K562 (cell line): ENCODE measurements at regions not wholly inside any gene's neighbourhood (a gene's known extent, or its start where the extent isn't known, plus 50 kb on each side); places are given as distances from the start of the nearest gene placed in this dataset.
"Not testable (repeated sequence)": the region's sequence is repeated elsewhere in the genome, so short reads cannot be mapped to it uniquely, and the experiment has no call there.

Experiments
- MED1 ChIP-seq: sonication (generic); formaldehyde crosslinking; IDR thresholded peaks from 2 replicates; pipeline ENCODE4 v1.8.1; 2023; ENCODE audit warnings: missing genetic modification reagents, borderline replicate concordance
- POLR2A ChIP-seq: fragments of 450-650 bp; conservative IDR thresholded peaks from 2 replicates; pipeline ENCODE4 v1.6.1; 2016
- SMARCC2 ChIP-seq: fragments of 450-650 bp; IDR thresholded peaks from 2 replicates; pipeline ENCODE4 v1.6.1; 2017; ENCODE audit warnings: antibody characterized with exemption, moderate library complexity, mild to moderate bottlenecking, low read depth
- ZBTB7A ChIP-seq: IDR thresholded peaks from 2 replicates; pipeline ENCODE4 v1.6.1; 2011; ENCODE audit warnings: low read depth, mild to moderate bottlenecking, low read length, moderate library complexity, borderline replicate concordance; ENCODE audit not compliant: control insufficient read depth
- ZNF79 ChIP-seq: fragments of 250-450 bp; sonication (Bioruptor Pico); IDR thresholded peaks from 2 replicates; pipeline ENCODE4 v1.4.0; 2020; ENCODE audit warnings: low read depth, mild to moderate bottlenecking, moderate library complexity
- TF ChIP-seq, protein P1 (sequence below), 3 experiments: IDR thresholded peaks in 2 of 3; conservative IDR thresholded peaks in 1 of 3; 2 replicates each; pipeline ENCODE4 v1.5.1; 2011 to 2012; ENCODE audit warnings: low read length in 3 of 3, mild to moderate bottlenecking in 3 of 3, control low read depth in 2 of 3, improper control_type of control experiment in 1 of 3, inconsistent platforms in 1 of 3, low read depth in 1 of 3, mixed read lengths in 1 of 3, moderate library complexity in 1 of 3; ENCODE audit not compliant: insufficient read depth in 2 of 3
- TF ChIP-seq, protein P2 (sequence below): sonication (generic); formaldehyde crosslinking; IDR thresholded peaks from 2 replicates; pipeline ENCODE4 v1.8.0; 2022; ENCODE audit warnings: mild to moderate bottlenecking, low read depth, missing genetic modification reagents
- TF ChIP-seq, protein P3 (sequence below), 2 experiments: fragments of 450-650 bp in 1 of 2; sonication (generic) in 1 of 2; formaldehyde crosslinking in 1 of 2; IDR thresholded peaks in 1 of 2; conservative IDR thresholded peaks in 1 of 2; 2 replicates each; pipeline versions ENCODE4 v1.6.1 to v1.8.1; 2016 to 2023; ENCODE audit warnings: mild to moderate bottlenecking in 2 of 2, moderate library complexity in 2 of 2, inconsistent platforms in 1 of 2, missing genetic modification reagents in 1 of 2

DNA sequence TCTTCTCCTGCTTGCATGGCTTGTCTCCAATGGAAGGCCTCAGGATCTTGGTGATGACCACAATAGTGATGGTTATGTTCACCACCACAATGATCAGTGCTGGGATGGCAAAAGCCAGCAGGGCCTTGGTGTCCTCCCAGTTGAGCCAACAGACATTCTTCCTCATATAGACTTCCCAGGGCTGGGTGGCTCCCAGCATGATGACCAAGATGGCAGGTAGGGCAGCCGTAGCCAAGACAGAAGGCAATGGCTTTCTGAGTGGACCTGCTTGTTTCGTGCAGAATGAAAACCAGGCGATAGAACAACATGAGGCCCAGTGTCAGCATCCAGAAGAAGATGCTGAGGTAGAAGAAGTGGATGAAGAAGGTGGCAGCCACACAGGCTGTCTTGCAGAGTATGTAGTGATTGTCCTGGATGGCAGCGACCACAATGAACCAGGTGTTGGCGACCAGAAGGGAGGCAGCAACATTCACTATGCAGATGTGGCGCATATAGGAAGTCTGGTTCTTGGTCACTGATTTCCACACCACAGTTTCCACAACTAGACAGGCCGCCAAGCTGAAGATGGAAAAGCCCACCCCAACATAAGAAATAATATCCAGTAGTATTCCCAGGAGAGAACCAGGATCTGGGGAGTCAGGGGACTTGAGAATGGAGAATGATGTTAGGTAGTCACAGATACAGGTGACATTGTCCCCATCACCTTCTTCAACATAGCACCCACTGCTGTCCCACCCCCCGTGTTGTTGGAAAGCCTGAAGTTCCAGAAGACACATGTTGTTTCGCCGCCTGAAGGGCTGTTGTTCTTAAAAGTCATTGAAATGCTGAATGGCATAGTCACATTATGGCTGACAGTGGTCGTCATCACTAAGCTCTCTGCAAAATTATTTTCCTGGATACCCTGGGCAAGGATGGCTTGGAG is 1671.4 kb downstream of the SPATA31A7 start:
- not testable (repeated sequence) for TF ChIP-seq ZNF79, POLR2A, MED1, ZBTB7A, SMARCC2
- TF ChIP-seq, protein P1, sequence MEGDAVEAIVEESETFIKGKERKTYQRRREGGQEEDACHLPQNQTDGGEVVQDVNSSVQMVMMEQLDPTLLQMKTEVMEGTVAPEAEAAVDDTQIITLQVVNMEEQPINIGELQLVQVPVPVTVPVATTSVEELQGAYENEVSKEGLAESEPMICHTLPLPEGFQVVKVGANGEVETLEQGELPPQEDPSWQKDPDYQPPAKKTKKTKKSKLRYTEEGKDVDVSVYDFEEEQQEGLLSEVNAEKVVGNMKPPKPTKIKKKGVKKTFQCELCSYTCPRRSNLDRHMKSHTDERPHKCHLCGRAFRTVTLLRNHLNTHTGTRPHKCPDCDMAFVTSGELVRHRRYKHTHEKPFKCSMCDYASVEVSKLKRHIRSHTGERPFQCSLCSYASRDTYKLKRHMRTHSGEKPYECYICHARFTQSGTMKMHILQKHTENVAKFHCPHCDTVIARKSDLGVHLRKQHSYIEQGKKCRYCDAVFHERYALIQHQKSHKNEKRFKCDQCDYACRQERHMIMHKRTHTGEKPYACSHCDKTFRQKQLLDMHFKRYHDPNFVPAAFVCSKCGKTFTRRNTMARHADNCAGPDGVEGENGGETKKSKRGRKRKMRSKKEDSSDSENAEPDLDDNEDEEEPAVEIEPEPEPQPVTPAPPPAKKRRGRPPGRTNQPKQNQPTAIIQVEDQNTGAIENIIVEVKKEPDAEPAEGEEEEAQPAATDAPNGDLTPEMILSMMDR (IDR thresholded peaks at IDR 0.05 in 2 of 3, conservative IDR thresholded peaks at IDR 0.05 in 1 of 3; ENCODE audit: insufficient read depth in 2 of 3, low read depth in 1 of 3, low read length in 3 of 3) = not testable (repeated sequence)
- TF ChIP-seq, protein P2, sequence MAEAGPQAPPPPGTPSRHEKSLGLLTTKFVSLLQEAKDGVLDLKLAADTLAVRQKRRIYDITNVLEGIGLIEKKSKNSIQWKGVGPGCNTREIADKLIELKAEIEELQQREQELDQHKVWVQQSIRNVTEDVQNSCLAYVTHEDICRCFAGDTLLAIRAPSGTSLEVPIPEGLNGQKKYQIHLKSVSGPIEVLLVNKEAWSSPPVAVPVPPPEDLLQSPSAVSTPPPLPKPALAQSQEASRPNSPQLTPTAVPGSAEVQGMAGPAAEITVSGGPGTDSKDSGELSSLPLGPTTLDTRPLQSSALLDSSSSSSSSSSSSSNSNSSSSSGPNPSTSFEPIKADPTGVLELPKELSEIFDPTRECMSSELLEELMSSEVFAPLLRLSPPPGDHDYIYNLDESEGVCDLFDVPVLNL (CRISPR knock-in tag) = not testable (repeated sequence)
- TF ChIP-seq, protein P3, sequence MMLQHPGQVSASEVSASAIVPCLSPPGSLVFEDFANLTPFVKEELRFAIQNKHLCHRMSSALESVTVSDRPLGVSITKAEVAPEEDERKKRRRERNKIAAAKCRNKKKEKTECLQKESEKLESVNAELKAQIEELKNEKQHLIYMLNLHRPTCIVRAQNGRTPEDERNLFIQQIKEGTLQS (IDR thresholded peaks at IDR 0.05) = not testable (repeated sequence)
- TF ChIP-seq, protein P3 (CRISPR knock-in tag; conservative IDR thresholded peaks at IDR 0.05) = not testable (repeated sequence)
